ENCODE measurements at regions not wholly inside any gene's neighbourhood (a gene's known extent, or its start where the extent isn't known, plus 50 kb on each side); places are given as distances from the start of the nearest gene placed in this dataset.

GRCh38 chr20:17108896-17109295, 117.9 kb upstream of the PCSK2 start (continued):
- no peak for TF ChIP-seq SREBF2 (IDR thresholded peaks at IDR 0.05; ENCODE audit: low read length)
- no peak for TF ChIP-seq SMAD1 (IDR thresholded peaks at IDR 0.05; ENCODE audit: low read depth, partially characterized antibody)
- TF ChIP-seq ZNF24 (IDR thresholded peaks at IDR 0.05): no peak
- no peak for TF ChIP-seq GATAD2B (conservative IDR thresholded peaks at IDR 0.05; ENCODE audit: low read depth)
- TF ChIP-seq, protein P1, sequence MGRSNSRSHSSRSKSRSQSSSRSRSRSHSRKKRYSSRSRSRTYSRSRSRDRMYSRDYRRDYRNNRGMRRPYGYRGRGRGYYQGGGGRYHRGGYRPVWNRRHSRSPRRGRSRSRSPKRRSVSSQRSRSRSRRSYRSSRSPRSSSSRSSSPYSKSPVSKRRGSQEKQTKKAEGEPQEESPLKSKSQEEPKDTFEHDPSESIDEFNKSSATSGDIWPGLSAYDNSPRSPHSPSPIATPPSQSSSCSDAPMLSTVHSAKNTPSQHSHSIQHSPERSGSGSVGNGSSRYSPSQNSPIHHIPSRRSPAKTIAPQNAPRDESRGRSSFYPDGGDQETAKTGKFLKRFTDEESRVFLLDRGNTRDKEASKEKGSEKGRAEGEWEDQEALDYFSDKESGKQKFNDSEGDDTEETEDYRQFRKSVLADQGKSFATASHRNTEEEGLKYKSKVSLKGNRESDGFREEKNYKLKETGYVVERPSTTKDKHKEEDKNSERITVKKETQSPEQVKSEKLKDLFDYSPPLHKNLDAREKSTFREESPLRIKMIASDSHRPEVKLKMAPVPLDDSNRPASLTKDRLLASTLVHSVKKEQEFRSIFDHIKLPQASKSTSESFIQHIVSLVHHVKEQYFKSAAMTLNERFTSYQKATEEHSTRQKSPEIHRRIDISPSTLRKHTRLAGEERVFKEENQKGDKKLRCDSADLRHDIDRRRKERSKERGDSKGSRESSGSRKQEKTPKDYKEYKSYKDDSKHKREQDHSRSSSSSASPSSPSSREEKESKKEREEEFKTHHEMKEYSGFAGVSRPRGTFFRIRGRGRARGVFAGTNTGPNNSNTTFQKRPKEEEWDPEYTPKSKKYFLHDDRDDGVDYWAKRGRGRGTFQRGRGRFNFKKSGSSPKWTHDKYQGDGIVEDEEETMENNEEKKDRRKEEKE (IDR thresholded peaks at IDR 0.05): no peak
- TF ChIP-seq, protein P2, sequence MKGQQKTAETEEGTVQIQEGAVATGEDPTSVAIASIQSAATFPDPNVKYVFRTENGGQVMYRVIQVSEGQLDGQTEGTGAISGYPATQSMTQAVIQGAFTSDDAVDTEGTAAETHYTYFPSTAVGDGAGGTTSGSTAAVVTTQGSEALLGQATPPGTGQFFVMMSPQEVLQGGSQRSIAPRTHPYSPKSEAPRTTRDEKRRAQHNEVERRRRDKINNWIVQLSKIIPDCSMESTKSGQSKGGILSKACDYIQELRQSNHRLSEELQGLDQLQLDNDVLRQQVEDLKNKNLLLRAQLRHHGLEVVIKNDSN (IDR thresholded peaks at IDR 0.05; ENCODE audit: borderline replicate concordance, extremely low read length, insufficient read depth, low read depth, low read length): no peak
- TF ChIP-seq RCOR1 (conservative IDR thresholded peaks at IDR 0.05; ENCODE audit: low read depth, low read length): no peak
- no peak for TF ChIP-seq CREM (IDR thresholded peaks at IDR 0.05; ENCODE audit: low read depth)
- no peak for TF ChIP-seq POLR2AphosphoS2 (IDR thresholded peaks at IDR 0.05; ENCODE audit: low read depth, low read length)
- TF ChIP-seq RUNX3 (IDR thresholded peaks at IDR 0.05; ENCODE audit: low read length): no peak
- no peak for TF ChIP-seq TCF12 (IDR thresholded peaks at IDR 0.05; ENCODE audit: low read depth, low read length)
- TF ChIP-seq, protein P3, sequence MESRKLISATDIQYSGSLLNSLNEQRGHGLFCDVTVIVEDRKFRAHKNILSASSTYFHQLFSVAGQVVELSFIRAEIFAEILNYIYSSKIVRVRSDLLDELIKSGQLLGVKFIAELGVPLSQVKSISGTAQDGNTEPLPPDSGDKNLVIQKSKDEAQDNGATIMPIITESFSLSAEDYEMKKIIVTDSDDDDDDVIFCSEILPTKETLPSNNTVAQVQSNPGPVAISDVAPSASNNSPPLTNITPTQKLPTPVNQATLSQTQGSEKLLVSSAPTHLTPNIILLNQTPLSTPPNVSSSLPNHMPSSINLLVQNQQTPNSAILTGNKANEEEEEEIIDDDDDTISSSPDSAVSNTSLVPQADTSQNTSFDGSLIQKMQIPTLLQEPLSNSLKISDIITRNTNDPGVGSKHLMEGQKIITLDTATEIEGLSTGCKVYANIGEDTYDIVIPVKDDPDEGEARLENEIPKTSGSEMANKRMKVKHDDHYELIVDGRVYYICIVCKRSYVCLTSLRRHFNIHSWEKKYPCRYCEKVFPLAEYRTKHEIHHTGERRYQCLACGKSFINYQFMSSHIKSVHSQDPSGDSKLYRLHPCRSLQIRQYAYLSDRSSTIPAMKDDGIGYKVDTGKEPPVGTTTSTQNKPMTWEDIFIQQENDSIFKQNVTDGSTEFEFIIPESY (IDR thresholded peaks at IDR 0.05): no peak
